IMR-90 (cell line): ENCODE measurements at regions not wholly inside any gene's neighbourhood (a gene's known extent, or its start where the extent isn't known, plus 50 kb on each side); places are given as distances from the start of the nearest gene placed in this dataset.

Experiments
- BHLHE40 ChIP-seq: fragments of 150-350 bp; IDR thresholded peaks from 2 replicates; pipeline ENCODE4 v1.6.1; 2016; ENCODE audit warnings: mild to moderate bottlenecking, low read depth, low read length
- CEBPB ChIP-seq: IDR thresholded peaks from 2 replicates; pipeline ENCODE4 v1.6.1; 2012; ENCODE audit warnings: low read depth, low read length, improper control_type of control experiment
- CHD1 ChIP-seq: IDR thresholded peaks from 2 replicates; pipeline ENCODE4 v1.6.1; 2012; ENCODE audit warnings: low read depth, low read length, improper control_type of control experiment
- CTCF ChIP-seq: conservative IDR thresholded peaks from 2 replicates; pipeline ENCODE4 v1.5.1; 2012; ENCODE audit warnings: mild to moderate bottlenecking, low read depth, low read length, improper control_type of control experiment
- ELK1 ChIP-seq: fragments of 150-350 bp; IDR thresholded peaks from 2 replicates; pipeline ENCODE4 v1.6.1; 2016; ENCODE audit warnings: low read depth, mild to moderate bottlenecking, low read length, moderate library complexity, borderline replicate concordance
- MXI1 ChIP-seq: IDR thresholded peaks from 2 replicates; pipeline ENCODE4 v1.6.1; 2012; ENCODE audit warnings: low read depth, mild to moderate bottlenecking, low read length, moderate library complexity, borderline replicate concordance
- POLR2A ChIP-seq: IDR thresholded peaks from 2 replicates; pipeline ENCODE4 v1.6.1; 2012; ENCODE audit warnings: mild to moderate bottlenecking, low read depth, low read length
- RAD21 ChIP-seq: IDR thresholded peaks from 2 replicates; pipeline ENCODE4 v1.6.1; 2012; ENCODE audit warnings: low read length, improper control_type of control experiment
- RCOR1 ChIP-seq: IDR thresholded peaks from 2 replicates; pipeline ENCODE4 v1.6.1; 2012; ENCODE audit warnings: mild to moderate bottlenecking, low read length, improper control_type of control experiment; ENCODE audit not compliant: insufficient replicate concordance
- SMC3 ChIP-seq: fragments of 150-350 bp; IDR thresholded peaks from 2 replicates; pipeline ENCODE4 v1.6.1; 2016; ENCODE audit warnings: low read depth, mild to moderate bottlenecking, antibody characterized with exemption, low read length, moderate library complexity

- TF ChIP-seq CHD1 (no peak), SMC3 (no peak), CTCF (no peak), POLR2A (no peak), ELK1 (no peak), BHLHE40 (no peak), RCOR1 (no peak), RAD21 (no peak), MXI1 (no peak), CEBPB (no peak)
Measured at GRCh38 chr12:85720308-85721033, 115.7 kb downstream of the RASSF9 start.
